Fibroblast of lung (primary cell): ENCODE measurements at regions not wholly inside any gene's neighbourhood (a gene's known extent, or its start where the extent isn't known, plus 50 kb on each side); places are given as distances from the start of the nearest gene placed in this dataset.

ENCODE experiments used
- DNase-seq, 2 donors: peaks; one replicate each; pipeline versions ENCODE4 v3.0.0 to v3.0.0-alpha.2; 2010; ENCODE audit warnings: low read depth in 2 of 2
- H2AFZ ChIP-seq: 2 replicates; pipeline ENCODE4 v1.5.1; 2012; ENCODE audit warnings: low read length, control low read depth, inconsistent platforms
- H3K27ac ChIP-seq: 2 replicates; pipeline ENCODE4 v1.5.1; 2011; ENCODE audit warnings: low read length, control low read depth; ENCODE audit not compliant: insufficient read depth
- H3K27me3 ChIP-seq: 2 replicates; pipeline ENCODE4 v1.5.1; 2011; ENCODE audit warnings: mild to moderate bottlenecking, low read length; ENCODE audit not compliant: control insufficient read depth, insufficient read depth
- H3K36me3 ChIP-seq: 2 replicates; pipeline ENCODE4 v1.5.1; 2011; ENCODE audit warnings: low read length; ENCODE audit not compliant: control insufficient read depth, insufficient read depth
- H3K4me1 ChIP-seq: 2 replicates; pipeline ENCODE4 v1.5.1; 2011; ENCODE audit warnings: low read length; ENCODE audit not compliant: control insufficient read depth, insufficient read depth; ENCODE audit errors: extremely low read depth
- H3K4me2 ChIP-seq: 2 replicates; pipeline ENCODE4 v1.5.1; 2011; ENCODE audit warnings: low read length, control low read depth; ENCODE audit not compliant: insufficient read depth; ENCODE audit errors: extremely low read depth
- H3K4me3 ChIP-seq, 4 experiments: fragments of 200-600 bp in 1 of 4; sonication (generic) in 1 of 4; replicated peaks in 1 of 4; 2 replicates each; pipeline ENCODE4 v1.5.1; 2011 to 2016; ENCODE audit warnings: low read length in 4 of 4, low read depth in 3 of 4, mild to moderate bottlenecking in 3 of 4, control low read depth in 2 of 4, inconsistent platforms in 1 of 4, mixed read lengths in 1 of 4; ENCODE audit not compliant: insufficient read depth in 1 of 4; ENCODE audit errors: control extremely low read depth in 1 of 4
- H3K79me2 ChIP-seq: 2 replicates; pipeline ENCODE4 v1.5.1; 2012; ENCODE audit warnings: mild to moderate bottlenecking, low read length, inconsistent platforms; ENCODE audit not compliant: control insufficient read depth, insufficient read depth
- H3K9ac ChIP-seq: 2 replicates; pipeline ENCODE4 v1.5.1; 2011; ENCODE audit warnings: mild to moderate bottlenecking, low read length, control low read depth; ENCODE audit not compliant: insufficient read depth
- H3K9me3 ChIP-seq: 2 replicates; pipeline ENCODE4 v1.5.1; 2012; ENCODE audit warnings: low read depth, low read length; ENCODE audit not compliant: control insufficient read depth, insufficient read depth
- H4K20me1 ChIP-seq: 2 replicates; pipeline ENCODE4 v1.5.1; 2011; ENCODE audit warnings: low read length; ENCODE audit not compliant: control insufficient read depth, insufficient read depth; ENCODE audit errors: extremely low read depth
- CTCF ChIP-seq, 2 donors: IDR thresholded peaks in 1 of 2; conservative IDR thresholded peaks in 1 of 2; 1 replicate in 1 of 2; 2 replicates in 1 of 2; pipeline ENCODE4 v1.5.1; 2011 to 2012; ENCODE audit warnings: low read length in 2 of 2, control low read depth in 1 of 2, inconsistent platforms in 1 of 2, low read depth in 1 of 2, mild to moderate bottlenecking in 1 of 2
- EZH2 ChIP-seq: IDR thresholded peaks from 2 replicates; pipeline ENCODE4 v1.5.1; 2012; ENCODE audit warnings: low read length, control low read depth, mild to moderate bottlenecking; ENCODE audit errors: missing control alignments

- Histone ChIP-seq H3K9ac (no peak overlapping the region), H2AFZ (no peak overlapping the region), H4K20me1 (no peaks in the 10 kb centered on the region), H3K4me3 (no peak overlapping the region), H3K79me2 (no peaks in the 10 kb centered on the region), H3K27ac (no peak overlapping the region), H3K4me2 (no peak overlapping the region), H3K36me3 (no peaks in the 10 kb centered on the region), H3K4me1 (no peaks in the 10 kb centered on the region), H3K27me3 (no peaks in the 10 kb centered on the region), H3K9me3 (no peaks in the 10 kb centered on the region)
- TF ChIP-seq EZH2 (no peak), CTCF (conservative IDR thresholded peaks at IDR 0.05 in 1 of 2, IDR thresholded peaks at IDR 0.05 in 1 of 2; ENCODE audit: low read depth in 1 of 2, low read length in 2 of 2) (no peak)
- DNase-seq, result no peak
Observed at GRCh38 chr22:48099671-48100070, 1337.2 kb downstream of the TBC1D22A start.

- Histone ChIP-seq H4K20me1 (no peaks in the 10 kb centered on the region), H3K9me3 (no peaks in the 10 kb centered on the region), H3K79me2 (no peaks in the 10 kb centered on the region), H3K27me3 (no peaks in the 10 kb centered on the region), H3K9ac (no peak overlapping the region), H3K27ac (no peak overlapping the region), H3K4me2 (no peak overlapping the region), H3K4me1 (no peaks in the 10 kb centered on the region), H3K36me3 (no peaks in the 10 kb centered on the region), H3K4me3 (no peak overlapping the region), H2AFZ (no peak overlapping the region)
- TF ChIP-seq EZH2 (no peak), CTCF (conservative IDR thresholded peaks at IDR 0.05 in 1 of 2, IDR thresholded peaks at IDR 0.05 in 1 of 2; ENCODE audit: low read depth in 1 of 2, low read length in 2 of 2) (no peak)
- no peak for DNase-seq
Observed at GRCh38 chr22:48099251-48099650, 1336.8 kb downstream of the TBC1D22A start.

- H2AFZ ChIP-seq, result no peak overlapping the region
- no peaks in the 10 kb centered on the region for H3K9me3 ChIP-seq
- no peak overlapping the region for H3K4me2 ChIP-seq
- H3K4me1 ChIP-seq, result no peaks in the 10 kb centered on the region
- no peak overlapping the region for H3K4me3 ChIP-seq
- no peak overlapping the region for H3K27ac ChIP-seq
- no peaks in the 10 kb centered on the region for H3K27me3 ChIP-seq
- H3K79me2 ChIP-seq, result no peaks in the 10 kb centered on the region
- H4K20me1 ChIP-seq, result no peaks in the 10 kb centered on the region
- H3K9ac ChIP-seq, result no peak overlapping the region
- no peak for DNase-seq
- no peaks in the 10 kb centered on the region for H3K36me3 ChIP-seq
- no peak for TF ChIP-seq EZH2
Observed at GRCh38 chr22:48098921-48099245, 1336.4 kb downstream of the TBC1D22A start.
